Tongue (tissue), 1 donor: ENCODE measurements at regions not wholly inside any gene's neighbourhood (a gene's known extent, or its start where the extent isn't known, plus 50 kb on each side); places are given as distances from the start of the nearest gene placed in this dataset.

Experiments
- DNase-seq: peaks from one replicate; pipeline ENCODE4 v3.0.0-alpha.2; 2015

- no peak for DNase-seq
These were observed 1392.4 kb downstream of the TBC1D22A start for GRCh38 chr22:48154943-48155240.

- no peak for DNase-seq
These were observed 1391.9 kb downstream of the TBC1D22A start for GRCh38 chr22:48154169-48154942.

DNA sequence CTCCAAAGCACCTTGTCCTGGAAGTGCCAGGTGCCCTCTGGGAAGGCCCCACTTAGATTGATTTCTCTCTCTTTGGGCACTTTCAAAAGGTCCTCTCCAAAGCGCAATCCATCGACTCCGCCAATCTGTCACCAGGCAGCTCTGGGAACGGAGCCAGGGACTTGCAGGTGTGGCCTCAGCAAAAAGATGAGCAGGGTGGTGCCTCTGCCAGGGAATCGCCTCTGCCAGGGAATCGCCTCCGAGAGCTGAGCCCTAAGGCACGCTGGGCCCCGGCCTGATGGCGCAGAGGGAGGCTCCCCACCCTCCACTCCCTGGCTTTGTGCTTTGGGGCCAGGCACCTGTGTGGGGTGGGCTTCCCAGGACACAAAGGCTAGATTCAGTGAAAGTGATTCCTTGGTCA lies 1391.3 kb downstream of the TBC1D22A start:
- peak; percentile 18 for DNase-seq

DNA sequence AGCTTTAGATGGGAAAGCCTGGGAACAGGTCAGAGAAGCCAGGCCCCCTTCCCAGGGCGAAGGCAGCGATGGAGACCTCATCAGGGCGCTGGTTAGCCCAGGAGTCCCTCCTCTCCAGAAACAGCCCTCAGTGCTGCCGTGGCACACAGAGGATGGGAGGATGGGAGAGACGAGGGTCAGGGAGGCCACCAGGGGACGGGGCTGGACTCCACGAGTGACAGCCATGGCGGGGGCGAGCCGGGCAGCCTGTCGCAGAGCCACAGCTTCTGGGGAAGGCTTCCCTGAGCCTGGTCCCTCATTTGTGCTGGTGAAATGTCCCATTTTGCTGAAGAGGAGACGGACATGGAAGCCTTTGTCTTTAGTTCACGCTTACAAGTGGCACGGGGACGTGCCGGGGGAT lies 1390.5 kb downstream of the TBC1D22A start:
- DNase-seq = no peak

DNA sequence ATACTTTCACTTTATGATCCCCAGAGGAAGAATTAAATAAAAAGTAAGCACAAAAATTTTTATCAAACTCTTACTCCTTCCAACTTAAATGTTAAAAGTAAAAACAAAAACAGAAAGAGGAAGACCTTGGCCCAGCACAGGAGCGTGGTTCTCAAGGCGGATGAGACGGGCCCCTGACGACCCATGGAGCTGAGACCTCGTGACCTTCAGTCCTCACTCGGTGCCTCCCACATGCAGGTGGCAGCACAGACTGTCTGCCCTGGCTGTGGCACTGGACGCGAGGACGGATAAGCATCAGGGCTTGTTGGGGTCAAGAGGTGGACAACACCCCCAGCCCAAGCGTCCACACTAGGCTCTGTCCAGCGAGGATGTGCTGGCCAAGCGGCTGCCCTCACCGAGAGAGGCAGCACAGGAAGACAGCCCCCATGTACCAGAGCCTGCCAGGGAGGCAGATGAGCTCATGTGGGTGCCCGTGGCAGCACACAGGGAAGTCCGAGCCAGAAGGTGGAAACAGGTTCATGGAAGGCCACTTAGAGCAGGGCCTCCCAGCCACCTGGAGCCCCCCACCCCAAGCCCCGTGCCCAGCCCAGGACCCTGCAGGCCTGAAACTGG lies 1389.8 kb downstream of the TBC1D22A start:
- DNase-seq = no peak

DNA sequence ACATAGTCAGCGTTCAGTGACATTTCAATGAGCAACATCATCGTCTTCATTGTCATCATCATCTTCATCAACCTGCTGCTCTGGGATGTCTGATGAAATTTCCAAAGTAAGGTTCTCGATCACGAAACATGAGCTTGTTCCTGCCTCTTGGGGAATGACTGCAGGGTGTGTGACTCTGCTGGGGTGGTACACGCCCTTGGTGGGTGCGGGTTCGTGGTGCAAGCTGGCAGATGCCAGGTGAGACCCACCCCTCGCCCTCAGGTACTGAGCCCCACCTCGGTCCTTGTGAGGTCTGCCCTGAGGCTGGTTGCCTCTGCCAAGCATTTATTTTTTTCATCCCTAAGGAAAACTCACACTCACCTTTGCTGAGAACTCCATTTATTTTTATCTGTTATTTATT lies 1389.2 kb downstream of the TBC1D22A start:
- DNase-seq = no peak

DNA sequence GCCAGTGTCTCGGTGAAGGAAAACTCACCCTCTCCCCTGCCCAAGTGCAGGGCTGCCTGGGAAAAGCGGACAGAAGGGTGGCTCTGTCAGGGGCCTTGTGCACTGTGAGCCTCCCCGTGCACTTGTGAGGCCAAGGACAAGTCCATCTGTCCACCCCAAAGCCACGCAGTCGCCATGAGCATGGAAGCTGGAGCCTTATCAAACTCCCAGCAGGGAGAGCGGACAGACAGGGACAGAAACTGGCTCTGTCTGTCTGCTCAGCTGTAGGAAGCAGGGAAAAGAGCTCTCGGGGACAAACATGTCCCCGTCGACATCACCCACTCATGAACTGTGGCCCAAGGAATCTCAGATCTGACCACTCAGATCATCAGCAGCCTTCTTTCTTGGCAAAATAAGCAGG lies 1385.4 kb downstream of the TBC1D22A start:
- no peak for DNase-seq

DNA sequence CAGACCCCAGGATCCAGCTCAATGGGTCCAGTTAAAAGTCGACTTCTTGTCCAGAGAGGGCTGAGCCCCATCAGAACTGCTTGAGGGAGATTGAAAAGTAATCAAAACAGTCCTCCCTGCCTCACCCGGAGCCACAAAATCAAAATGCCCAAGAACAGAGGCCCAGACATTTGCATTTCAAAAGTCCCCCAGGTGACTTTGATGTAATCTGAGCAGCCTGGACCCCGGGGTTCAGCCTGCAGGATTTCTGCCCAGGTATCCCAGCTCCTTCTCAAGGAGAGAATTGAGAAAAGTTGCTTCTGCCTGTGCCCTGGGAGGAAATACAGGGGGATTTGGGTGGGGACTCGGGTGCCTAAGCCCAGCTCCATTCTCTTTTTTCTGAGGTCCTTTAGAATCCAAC lies 1385.0 kb downstream of the TBC1D22A start:
- DNase-seq = no peak

GRCh38 chr22:48146426-48146825 lies 1384.0 kb downstream of the TBC1D22A start:
- DNase-seq = no peak

DNA sequence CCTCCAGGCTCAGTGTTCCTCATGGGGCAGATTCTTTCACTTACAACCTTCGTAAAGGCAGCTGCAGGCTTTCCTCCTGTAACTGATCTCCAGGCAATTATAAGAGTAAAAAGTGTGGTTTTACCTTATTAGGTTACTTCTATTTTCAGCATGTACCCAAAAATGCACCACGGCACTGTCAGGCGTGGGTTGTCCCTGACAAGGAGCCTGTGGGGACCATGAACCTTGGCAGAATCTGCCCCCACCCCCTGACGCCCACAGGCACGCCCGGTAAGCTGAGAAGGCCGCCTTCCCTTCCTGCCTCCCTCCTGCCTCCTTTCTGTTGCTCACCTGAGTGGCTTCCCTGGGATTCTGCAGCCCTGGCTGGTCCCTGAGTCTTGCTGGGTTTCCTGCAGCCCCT lies 1383.3 kb downstream of the TBC1D22A start:
- no peak for DNase-seq

DNA sequence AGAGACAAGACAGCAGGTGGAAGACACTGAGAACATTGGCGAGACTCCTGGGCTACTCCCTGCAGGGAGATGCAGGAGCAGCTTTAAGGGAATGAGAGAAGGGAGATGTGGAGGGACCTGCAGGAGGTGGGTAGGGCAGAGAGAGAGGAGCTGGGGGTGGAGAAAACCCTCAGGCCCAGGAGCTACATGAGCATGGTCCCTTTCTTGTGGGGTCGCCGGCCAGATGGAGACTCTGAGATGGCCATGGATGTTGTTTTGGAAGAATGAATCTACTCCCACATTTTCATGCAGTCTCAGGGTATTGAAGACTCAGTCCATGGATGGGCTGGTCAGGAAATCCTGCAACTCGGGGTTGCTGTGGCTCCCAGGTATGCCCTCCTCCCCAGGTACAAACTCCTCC lies 1381.9 kb downstream of the TBC1D22A start:
- no peak for DNase-seq

DNA sequence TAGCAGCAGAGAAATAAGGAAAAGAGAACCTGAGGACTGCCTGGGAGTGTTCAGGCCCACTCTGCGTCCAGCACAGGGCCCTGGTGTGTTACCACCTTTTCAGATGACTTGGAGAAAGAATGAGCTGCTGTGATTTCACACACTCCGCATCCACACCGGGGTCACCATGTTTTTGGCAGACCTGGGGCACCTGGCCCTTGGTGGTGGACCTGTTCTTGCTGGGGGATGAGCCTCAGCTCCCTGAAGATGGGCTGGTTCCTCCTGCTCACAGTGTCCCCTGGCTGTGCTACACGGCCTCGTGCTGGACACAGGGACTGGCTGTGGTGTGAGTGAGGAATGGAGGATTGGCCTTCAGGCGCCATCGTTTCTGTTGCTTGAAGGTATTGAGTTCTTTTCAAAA lies 1381.4 kb downstream of the TBC1D22A start:
- no peak for DNase-seq

GRCh38 chr22:48142388-48142787 lies 1379.9 kb downstream of the TBC1D22A start:
- no peak for DNase-seq

GRCh38 chr22:48141301-48141700 lies 1378.9 kb downstream of the TBC1D22A start:
- DNase-seq = peak; percentile 90

DNA sequence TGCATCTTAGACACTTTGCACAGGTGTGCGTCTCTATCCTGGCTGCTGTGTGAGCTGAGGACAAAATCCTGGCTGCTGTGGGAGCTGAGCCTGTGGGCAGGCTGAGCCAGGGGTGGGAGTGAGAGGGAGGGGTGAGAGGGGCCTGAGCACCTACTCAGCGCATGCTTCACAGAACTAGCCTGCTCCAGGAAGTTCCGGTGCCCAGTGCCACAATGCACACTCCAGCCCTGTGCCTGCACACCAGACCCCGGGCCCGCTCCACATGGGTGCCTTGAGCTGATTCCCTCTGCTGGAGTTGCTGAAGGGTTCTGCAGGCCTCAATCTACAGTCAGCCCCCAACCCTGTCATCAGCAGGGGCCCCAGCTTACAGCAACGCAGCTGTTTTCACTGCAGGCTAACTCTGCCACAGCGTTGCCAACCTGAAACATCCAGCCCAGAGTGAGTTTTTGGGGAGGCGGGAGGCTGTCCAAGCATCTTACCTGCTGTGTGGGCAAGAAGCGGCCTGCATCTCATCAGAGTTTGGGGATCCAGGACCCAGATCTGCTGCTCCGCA lies 1377.9 kb downstream of the TBC1D22A start:
- peak; percentile 21 for DNase-seq

DNA sequence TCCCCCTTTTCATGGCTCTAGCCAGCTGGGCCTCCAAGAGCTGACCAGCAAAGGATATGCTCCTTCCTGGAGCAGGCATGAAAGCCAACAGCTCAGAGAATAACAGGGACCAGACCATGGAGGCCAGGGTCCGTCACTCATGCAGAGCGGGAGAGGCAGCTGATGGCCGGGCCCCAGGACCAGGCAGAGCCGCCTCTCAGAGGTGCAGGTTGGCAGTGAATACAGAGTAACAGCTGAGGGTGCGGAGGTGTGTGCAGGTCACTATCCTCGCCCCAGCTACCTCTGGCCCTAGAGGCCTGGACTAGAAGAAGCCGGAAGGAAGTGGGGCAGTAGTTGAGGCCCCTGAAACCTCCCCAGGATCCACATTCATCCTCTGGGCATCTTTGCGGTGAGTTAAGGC lies 1377.3 kb downstream of the TBC1D22A start:
- DNase-seq = no peak

- DNase-seq = no peak
These were observed 1376.4 kb downstream of the TBC1D22A start for GRCh38 chr22:48138855-48139254.

DNA sequence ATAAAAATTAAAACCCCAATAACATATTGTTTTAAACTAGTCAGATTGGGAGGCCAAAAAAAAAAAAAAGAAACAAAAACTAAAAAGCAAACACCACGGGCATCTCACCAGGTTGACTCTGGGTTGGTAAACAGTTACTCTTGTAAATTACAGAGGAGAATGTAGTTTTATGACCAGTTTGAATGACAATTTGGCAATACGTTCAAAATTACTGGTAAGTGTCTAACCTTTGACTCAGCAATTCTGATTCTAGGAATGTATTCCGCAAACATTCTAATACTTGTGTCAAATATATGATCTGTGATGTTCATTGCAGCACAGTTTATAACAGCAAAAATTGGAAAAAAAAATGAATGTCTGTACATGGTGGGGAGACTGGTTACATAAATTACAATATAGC lies 1376.0 kb downstream of the TBC1D22A start:
- DNase-seq = no peak

DNA sequence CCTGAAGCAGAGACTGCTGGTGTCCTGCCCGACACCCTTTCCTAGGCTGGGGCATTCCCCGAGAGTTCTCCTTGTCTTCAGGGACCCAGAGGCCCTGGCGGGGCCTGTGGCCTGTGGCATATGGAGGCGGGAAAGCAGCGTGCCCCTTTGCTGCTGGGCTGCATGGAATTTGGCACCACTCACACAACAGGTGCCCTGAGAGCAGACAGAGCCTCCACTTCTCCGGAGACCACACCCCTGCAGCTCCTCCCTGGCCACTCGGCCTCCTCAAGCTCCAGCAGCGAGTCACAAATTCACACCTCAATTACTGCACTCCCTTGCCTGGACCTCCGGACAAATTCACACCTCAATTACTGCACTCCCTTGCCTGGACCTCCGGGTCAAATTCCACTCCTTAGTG lies 1375.2 kb downstream of the TBC1D22A start:
- DNase-seq = peak; percentile 82

DNA sequence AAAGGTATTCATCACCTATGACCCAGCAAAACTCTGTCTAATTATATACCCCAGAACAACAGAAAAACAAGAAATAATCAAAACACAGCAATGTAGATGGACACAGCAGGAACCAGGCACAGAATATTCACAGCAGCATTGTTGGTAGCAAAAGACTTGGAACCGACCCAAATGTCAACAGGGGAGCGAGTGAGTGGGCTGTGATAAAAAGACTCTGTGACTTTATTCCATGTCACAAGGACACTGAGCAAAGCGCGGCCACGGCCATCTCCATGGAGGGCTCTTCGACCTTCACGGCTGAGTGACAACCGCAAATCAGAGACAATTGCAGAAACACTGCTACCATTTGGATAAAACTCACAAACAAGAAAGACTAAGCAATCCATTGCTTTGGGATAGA lies 1373.1 kb downstream of the TBC1D22A start:
- no peak for DNase-seq

- DNase-seq = no peak
These were observed 1363.0 kb downstream of the TBC1D22A start for GRCh38 chr22:48125416-48125815.

- DNase-seq = no peak
These were observed 1359.5 kb downstream of the TBC1D22A start for GRCh38 chr22:48121984-48122383.

- no peak for DNase-seq
These were observed 1356.2 kb downstream of the TBC1D22A start for GRCh38 chr22:48118654-48119053.

DNA sequence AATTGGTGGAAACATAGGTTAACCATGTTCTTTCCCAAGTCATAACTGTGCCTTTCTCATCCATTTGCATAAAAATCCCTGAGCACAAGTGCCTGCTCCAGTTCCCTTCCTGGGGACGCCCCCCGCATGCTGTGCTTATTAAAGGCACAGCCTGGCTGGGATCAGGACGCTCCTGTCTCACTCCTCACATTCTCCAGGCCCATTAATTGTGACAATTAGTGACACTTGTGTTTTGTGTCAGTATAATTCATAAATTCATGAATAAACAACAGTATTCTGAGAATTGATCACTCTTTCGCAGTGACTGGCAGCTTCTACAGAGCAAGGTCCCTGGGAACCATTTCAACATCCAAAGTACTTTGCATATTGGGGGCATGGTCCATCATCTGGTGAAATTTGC lies 1354.4 kb downstream of the TBC1D22A start:
- DNase-seq = no peak
